Hepatocyte (in vitro differentiated cells): ENCODE measurements at regions not wholly inside any gene's neighbourhood (a gene's known extent, or its start where the extent isn't known, plus 50 kb on each side); places are given as distances from the start of the nearest gene placed in this dataset.

Experiments
- CTCF ChIP-seq: fragments of 200-600 bp; sonication (generic); IDR thresholded peaks from 2 replicates; pipeline ENCODE4 v1.5.1; 2016; ENCODE audit warnings: antibody characterized with exemption, mild to moderate bottlenecking; ENCODE audit not compliant: poor library complexity
- EZH2 ChIP-seq: fragments of 200-600 bp; sonication (generic); IDR thresholded peaks from 2 replicates; pipeline ENCODE4 v1.6.1; 2016; ENCODE audit warnings: antibody characterized with exemption, mild to moderate bottlenecking, borderline replicate concordance
- EZH2phosphoT487 ChIP-seq: fragments of 200-600 bp; sonication (generic); IDR thresholded peaks from one replicate; pipeline ENCODE4 v1.6.1; 2018; ENCODE audit warnings: antibody characterized with exemption, mild to moderate bottlenecking, low read depth, moderate library complexity; ENCODE audit not compliant: unreplicated experiment, severe bottlenecking

GRCh38 chr11:127596433-127596832, 595.9 kb upstream of the KIRREL3 start:
- no peak for TF ChIP-seq CTCF
- TF ChIP-seq EZH2: no peak
- no peak for TF ChIP-seq EZH2phosphoT487
